SH-SY5Y (cell line): ENCODE measurements at regions not wholly inside any gene's neighbourhood (a gene's known extent, or its start where the extent isn't known, plus 50 kb on each side); places are given as distances from the start of the nearest gene placed in this dataset.

Experiments used
- GATA2 ChIP-seq: IDR thresholded peaks from 2 replicates; pipeline ENCODE4 v1.6.1; 2011; ENCODE audit warnings: mild to moderate bottlenecking, low read depth, low read length
- GATA3 ChIP-seq: IDR thresholded peaks from 2 replicates; pipeline ENCODE4 v1.6.1; 2011; ENCODE audit warnings: low read depth, mild to moderate bottlenecking, low read length, moderate library complexity

GRCh38 chr15:95958382-95958781 lies 372.1 kb upstream of the NR2F2 start:
- TF ChIP-seq GATA3: no peak
- TF ChIP-seq GATA2: no peak
